Gastrocnemius medialis (tissue), 4 donors: ENCODE measurements at regions not wholly inside any gene's neighbourhood (a gene's known extent, or its start where the extent isn't known, plus 50 kb on each side); places are given as distances from the start of the nearest gene placed in this dataset.

Source experiments
- CTCF ChIP-seq, 5 experiments: fragments of 450-650 bp in 3 of 5; fragments of 200-600 bp in 2 of 5; sonication (generic) in 2 of 5; IDR thresholded peaks in 4 of 5; conservative IDR thresholded peaks in 1 of 5; 1 replicate in 4 of 5; 2 replicates in 1 of 5; pipeline ENCODE4 v1.5.1; 2016 to 2019; ENCODE audit warnings: antibody characterized with exemption in 5 of 5, mild to moderate bottlenecking in 3 of 5, moderate library complexity in 3 of 5
- POLR2A ChIP-seq, 2 donors: fragments of 450-650 bp; IDR thresholded peaks; one replicate each; pipeline ENCODE4 v1.6.1; 2017; ENCODE audit warnings: antibody characterized with exemption in 2 of 2, mild to moderate bottlenecking in 2 of 2, moderate library complexity in 2 of 2

- TF ChIP-seq CTCF (IDR thresholded peaks at IDR 0.05 in 4 of 5, conservative IDR thresholded peaks at IDR 0.05 in 1 of 5) (no peak), POLR2A (IDR thresholded peaks at IDR 0.05) (no peak)
Measured at GRCh38 chr4:110394871-110395270, 81.1 kb upstream of the ENPEP start.
